22Rv1 (cell line): ENCODE measurements at regions not wholly inside any gene's neighbourhood (a gene's known extent, or its start where the extent isn't known, plus 50 kb on each side); places are given as distances from the start of the nearest gene placed in this dataset.

Source experiments
- H3K27ac ChIP-seq: fragments of 450-650 bp; 2 replicates; pipeline ENCODE4 v1.5.1; 2017
- ZFX ChIP-seq: fragments of 450-650 bp; IDR thresholded peaks from 2 replicates; pipeline ENCODE4 v1.6.1; 2017; ENCODE audit warnings: antibody characterized with exemption, borderline replicate concordance
- TF ChIP-seq, protein P1 (sequence below): fragments of 450-650 bp; IDR thresholded peaks from 2 replicates; pipeline ENCODE4 v1.5.1; 2017; ENCODE audit warnings: mild to moderate bottlenecking

DNA sequence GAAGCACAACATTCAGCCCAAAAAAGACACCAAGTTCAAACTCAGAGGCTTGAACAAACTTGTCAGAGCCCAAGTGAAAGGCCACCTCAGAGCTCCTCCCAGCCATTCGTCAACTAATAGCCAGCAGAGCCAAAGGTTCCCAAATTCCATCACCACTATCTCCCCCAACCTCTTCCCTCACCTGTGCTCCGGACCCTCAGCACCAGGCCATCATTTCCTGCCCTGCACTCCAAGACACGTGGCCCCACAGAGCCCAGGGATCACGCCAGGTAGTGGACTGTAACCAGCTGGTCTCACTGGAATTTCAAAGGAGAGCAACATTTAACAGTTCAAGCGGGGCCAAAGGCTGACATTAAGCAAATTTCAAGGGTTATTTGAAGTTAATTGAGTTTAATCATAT, 245.2 kb upstream of the IGF1R start:
- TF ChIP-seq, protein P1, sequence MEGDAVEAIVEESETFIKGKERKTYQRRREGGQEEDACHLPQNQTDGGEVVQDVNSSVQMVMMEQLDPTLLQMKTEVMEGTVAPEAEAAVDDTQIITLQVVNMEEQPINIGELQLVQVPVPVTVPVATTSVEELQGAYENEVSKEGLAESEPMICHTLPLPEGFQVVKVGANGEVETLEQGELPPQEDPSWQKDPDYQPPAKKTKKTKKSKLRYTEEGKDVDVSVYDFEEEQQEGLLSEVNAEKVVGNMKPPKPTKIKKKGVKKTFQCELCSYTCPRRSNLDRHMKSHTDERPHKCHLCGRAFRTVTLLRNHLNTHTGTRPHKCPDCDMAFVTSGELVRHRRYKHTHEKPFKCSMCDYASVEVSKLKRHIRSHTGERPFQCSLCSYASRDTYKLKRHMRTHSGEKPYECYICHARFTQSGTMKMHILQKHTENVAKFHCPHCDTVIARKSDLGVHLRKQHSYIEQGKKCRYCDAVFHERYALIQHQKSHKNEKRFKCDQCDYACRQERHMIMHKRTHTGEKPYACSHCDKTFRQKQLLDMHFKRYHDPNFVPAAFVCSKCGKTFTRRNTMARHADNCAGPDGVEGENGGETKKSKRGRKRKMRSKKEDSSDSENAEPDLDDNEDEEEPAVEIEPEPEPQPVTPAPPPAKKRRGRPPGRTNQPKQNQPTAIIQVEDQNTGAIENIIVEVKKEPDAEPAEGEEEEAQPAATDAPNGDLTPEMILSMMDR = no peak
- no peak for TF ChIP-seq ZFX
- no peak overlapping the region for H3K27ac ChIP-seq

DNA sequence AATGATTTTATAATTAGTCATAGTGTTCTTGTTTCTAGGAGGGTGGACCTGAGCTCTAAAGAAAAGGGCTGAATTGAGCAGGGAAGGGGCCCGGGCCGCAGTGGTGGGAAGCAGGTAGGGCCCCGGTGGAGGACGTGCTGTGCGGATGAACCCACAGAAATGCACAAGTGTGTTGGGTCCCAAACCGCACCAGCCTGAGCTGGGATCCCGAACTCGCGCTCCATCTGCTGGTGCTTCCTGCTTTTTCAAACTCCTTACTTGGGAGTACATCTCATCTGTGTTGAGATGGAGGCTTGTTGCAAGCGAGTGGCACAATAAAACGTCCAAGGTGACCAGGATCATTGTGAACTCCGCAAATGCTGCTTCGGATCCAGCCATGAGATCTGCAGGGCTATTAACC, 244.8 kb upstream of the IGF1R start:
- H3K27ac ChIP-seq = no peak overlapping the region
- TF ChIP-seq, protein P1 = no peak; the same call in 1 of the 2 replicates
- no peak for TF ChIP-seq ZFX

DNA sequence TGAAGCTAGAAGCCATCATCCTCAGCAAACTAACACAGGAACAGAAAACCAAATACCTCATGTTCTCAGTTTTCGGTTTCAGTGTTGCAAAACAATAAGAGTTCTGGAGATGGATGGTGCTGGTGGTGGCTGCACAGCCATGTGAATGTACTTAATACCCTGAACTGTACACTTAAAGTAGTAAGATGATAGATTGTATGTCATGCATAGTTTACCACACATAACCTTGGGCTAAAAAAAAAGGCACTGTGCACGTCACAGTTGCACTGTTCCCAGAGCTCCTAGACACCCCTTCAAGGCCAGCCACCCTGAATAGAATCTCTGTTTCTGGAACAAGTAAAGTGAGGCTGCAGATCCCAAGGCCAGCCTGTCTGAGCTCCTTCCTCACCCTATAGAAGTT, 243.3 kb upstream of the IGF1R start:
- TF ChIP-seq, protein P1 = no peak
- TF ChIP-seq ZFX = no peak
- H3K27ac ChIP-seq = no peak overlapping the region

DNA sequence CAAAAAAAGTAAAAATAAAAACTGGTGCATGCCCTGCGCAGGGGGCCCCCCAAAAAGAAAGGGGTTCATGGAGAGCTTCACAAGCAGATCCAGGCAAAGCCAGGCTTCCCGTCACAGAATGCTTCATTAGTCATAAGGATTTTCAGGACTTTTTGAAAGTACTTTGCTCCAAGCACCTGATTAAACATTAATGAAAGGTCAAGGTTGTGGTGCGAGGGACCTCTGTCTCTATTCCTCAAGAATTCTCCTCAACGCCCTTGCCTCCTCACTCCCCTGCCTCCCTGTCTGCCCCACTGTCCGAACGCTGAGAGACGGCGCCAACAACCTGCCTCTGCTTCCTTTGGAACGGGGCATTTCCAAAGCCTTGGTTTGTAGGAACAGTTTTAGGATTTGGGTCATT, 240.1 kb upstream of the IGF1R start:
- H3K27ac ChIP-seq = no peak overlapping the region
- TF ChIP-seq, protein P1 = no peak
- TF ChIP-seq ZFX = no peak

DNA sequence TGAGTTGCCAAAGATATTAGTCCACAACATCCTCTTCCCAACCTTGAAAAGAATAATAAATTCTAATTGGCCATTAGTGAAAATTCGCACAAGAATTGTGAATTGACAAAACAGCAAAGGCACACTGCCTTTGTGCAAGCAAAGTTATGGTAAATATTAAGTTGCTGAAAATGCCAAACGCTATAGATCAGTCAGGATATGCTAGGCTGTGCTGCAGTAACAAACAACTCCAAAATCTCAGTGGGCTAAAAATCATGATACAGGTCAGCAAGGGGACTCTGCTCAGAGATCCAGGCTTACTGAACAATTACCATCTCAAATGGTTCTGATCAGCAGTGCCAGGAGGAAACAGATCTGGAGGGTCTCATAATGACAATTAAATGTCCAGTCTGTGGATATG, 238.0 kb upstream of the IGF1R start:
- no peak for TF ChIP-seq ZFX
- TF ChIP-seq, protein P1 = no peak
- H3K27ac ChIP-seq = no peak overlapping the region

DNA sequence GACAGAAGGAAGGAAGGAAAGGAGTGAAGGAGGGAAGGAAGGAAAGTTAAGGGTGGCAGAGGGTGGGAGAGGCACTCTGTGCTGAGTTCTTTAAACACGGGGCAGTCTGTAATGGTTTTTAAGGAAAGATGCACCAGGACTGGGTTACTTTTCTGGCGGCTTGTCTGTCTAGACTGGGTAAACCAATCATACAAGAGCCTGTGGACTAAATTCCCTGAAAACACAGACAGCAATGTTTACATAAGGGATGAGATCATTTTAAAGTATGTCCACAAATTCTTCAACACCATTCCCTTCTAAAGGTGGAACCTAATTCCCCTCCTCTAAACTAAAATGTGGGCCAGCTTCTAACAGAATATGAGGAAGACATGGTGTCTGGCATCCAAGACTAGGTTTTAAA, 235.5 kb upstream of the IGF1R start:
- TF ChIP-seq, protein P1 = no peak
- TF ChIP-seq ZFX = no peak

DNA sequence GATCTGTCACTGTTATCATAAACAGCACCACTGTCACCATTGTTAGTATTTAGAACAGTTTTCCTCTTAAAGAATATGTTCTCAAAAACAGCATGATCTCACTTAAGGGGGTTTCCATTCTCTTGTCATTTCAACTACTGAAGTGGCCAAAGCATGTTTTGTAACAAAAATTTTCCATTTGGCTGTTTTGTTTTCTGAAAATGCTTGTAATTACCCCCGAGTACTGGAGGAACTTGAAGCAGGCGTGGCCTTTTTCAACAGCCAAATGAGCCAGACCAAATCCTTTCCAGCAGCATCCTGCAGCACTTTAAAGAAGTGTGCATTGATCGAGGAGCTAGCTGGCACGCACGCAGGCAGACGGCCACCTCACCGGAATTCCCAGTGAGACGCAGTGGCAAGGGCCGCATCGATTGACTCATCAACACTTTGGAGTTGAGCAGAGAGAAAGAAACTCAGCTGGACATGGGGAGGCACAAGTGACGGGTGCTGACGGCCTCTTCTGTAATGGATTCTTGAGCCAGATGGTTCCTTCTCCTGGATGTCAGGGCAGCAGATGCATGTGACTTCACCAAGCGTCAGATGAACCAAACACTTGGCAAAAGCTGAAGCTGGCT, 234.3 kb upstream of the IGF1R start:
- H3K27ac ChIP-seq = no peak overlapping the region
- TF ChIP-seq, protein P1 = no peak
- TF ChIP-seq ZFX = no peak

More for the DNA sequence above, 235.5 kb upstream of the IGF1R start:
- H3K27ac ChIP-seq = no peak overlapping the region
